ENCODE measurements at regions not wholly inside any gene's neighbourhood (a gene's known extent, or its start where the extent isn't known, plus 50 kb on each side); places are given as distances from the start of the nearest gene placed in this dataset.

DNA sequence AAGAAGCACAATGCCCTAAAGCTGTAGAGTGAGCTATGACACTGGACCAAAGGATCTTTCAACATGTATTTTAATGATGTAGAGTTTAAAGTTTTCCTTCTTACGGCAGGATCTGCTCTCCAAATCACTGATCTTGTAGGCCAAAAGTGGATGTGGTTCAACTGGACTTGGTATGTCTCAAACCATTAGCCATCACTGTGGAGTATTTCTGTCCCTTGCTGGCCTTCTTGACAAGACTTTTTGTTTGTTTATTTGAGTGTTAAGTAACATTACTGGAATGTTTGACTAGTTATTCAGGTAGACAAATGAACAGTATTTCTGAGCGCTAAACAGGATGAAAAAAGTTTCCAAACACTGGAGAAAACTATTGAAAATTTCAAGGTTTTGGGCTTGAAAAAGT is 472.7 kb upstream of the CFAP20DC start:
- H3K27ac Mint-ChIP-seq = no peak overlapping the region
- ATAC-seq = no peak
- no peak overlapping the region for H3K4me3 Mint-ChIP-seq
- 100% methylated on average over 2 of the region's 2 CpGs for WGBS (ENCODE audit: insufficient coverage)
- no peaks in the 10 kb centered on the region for H3K4me1 ChIP-seq (ENCODE audit: control insufficient read depth, insufficient read depth, low read length)
- H3K4me1 Mint-ChIP-seq = no peaks in the 10 kb centered on the region
- H3K9me3 Mint-ChIP-seq = no peaks in the 10 kb centered on the region
- TF ChIP-seq, protein P1, sequence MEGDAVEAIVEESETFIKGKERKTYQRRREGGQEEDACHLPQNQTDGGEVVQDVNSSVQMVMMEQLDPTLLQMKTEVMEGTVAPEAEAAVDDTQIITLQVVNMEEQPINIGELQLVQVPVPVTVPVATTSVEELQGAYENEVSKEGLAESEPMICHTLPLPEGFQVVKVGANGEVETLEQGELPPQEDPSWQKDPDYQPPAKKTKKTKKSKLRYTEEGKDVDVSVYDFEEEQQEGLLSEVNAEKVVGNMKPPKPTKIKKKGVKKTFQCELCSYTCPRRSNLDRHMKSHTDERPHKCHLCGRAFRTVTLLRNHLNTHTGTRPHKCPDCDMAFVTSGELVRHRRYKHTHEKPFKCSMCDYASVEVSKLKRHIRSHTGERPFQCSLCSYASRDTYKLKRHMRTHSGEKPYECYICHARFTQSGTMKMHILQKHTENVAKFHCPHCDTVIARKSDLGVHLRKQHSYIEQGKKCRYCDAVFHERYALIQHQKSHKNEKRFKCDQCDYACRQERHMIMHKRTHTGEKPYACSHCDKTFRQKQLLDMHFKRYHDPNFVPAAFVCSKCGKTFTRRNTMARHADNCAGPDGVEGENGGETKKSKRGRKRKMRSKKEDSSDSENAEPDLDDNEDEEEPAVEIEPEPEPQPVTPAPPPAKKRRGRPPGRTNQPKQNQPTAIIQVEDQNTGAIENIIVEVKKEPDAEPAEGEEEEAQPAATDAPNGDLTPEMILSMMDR (IDR thresholded peaks at IDR 0.05) = no peak
- H3K27ac ChIP-seq (ENCODE audit: low read length) = no peak overlapping the region
- no peak overlapping the region for H3K4me3 ChIP-seq (ENCODE audit: low read length)
- no peak for DNase-seq
- H3K36me3 Mint-ChIP-seq = no peaks in the 10 kb centered on the region
- intact Hi-C loops (cut with micrococcal nuclease) = no loop called here
- no peaks in the 10 kb centered on the region for H3K9me3 ChIP-seq (ENCODE audit: control insufficient read depth, insufficient read depth, low read length)
- H3K27me3 Mint-ChIP-seq (ENCODE audit: low read depth in 2 of 2) = peaks cover 17 to 63% of the 10 kb centered on the region in 2 donors
- H3K36me3 ChIP-seq (ENCODE audit: control insufficient read depth, insufficient read depth, low read length) = no peaks in the 10 kb centered on the region
- no peaks in the 10 kb centered on the region for H3K27me3 ChIP-seq (ENCODE audit: control insufficient read depth, insufficient read depth, low read length)

DNA sequence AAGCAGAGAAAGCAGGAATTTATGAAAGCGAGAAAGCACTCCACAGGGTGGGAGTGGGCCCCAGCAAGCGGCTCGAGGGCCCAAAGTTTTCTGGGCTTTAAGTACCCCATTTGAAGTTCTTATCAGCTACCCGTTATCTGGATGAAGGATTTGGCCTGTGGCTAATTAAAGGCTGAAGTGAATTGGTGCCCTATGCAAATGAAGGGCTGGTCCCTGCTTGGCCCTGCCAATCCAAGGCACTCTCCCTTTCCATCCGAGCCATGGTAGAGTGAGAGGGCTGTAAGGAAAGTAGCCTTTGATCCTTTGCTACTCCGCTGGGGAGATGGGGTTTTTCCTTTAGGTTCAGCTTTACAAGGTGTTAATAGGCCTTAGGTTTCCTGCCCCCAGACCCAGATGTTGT is 469.3 kb upstream of the CFAP20DC start:
- DNase-seq = no peak
- Mint-ChIP-seq H3K4me1 (peaks cover 18 to 20% of the 10 kb centered on the region in 2 donors), H3K27ac (no peak overlapping the region), H3K36me3 (no peaks in the 10 kb centered on the region), H3K27me3 (ENCODE audit: low read depth in 2 of 2) (peaks cover 28 to 66% of the 10 kb centered on the region in 2 donors), H3K9me3 (no peaks in the 10 kb centered on the region), H3K4me3 (no peak overlapping the region)
- Histone ChIP-seq H3K9me3 (ENCODE audit: control insufficient read depth, insufficient read depth, low read length) (no peaks in the 10 kb centered on the region), H3K36me3 (ENCODE audit: control insufficient read depth, insufficient read depth, low read length) (no peaks in the 10 kb centered on the region), H3K4me3 (ENCODE audit: low read length) (no peak overlapping the region), H3K27ac (ENCODE audit: low read length) (no peak overlapping the region), H3K4me1 (ENCODE audit: control insufficient read depth, insufficient read depth, low read length) (peaks cover 3% of the 10 kb centered on the region), H3K27me3 (ENCODE audit: control insufficient read depth, insufficient read depth, low read length) (no peaks in the 10 kb centered on the region)
- no peak for ATAC-seq
- TF ChIP-seq, protein P1 (IDR thresholded peaks at IDR 0.05) = no peak
- 98% methylated on average over 6 of the region's 6 CpGs for WGBS (ENCODE audit: insufficient coverage)
- intact Hi-C loops (cut with micrococcal nuclease) = no loop called here

DNA sequence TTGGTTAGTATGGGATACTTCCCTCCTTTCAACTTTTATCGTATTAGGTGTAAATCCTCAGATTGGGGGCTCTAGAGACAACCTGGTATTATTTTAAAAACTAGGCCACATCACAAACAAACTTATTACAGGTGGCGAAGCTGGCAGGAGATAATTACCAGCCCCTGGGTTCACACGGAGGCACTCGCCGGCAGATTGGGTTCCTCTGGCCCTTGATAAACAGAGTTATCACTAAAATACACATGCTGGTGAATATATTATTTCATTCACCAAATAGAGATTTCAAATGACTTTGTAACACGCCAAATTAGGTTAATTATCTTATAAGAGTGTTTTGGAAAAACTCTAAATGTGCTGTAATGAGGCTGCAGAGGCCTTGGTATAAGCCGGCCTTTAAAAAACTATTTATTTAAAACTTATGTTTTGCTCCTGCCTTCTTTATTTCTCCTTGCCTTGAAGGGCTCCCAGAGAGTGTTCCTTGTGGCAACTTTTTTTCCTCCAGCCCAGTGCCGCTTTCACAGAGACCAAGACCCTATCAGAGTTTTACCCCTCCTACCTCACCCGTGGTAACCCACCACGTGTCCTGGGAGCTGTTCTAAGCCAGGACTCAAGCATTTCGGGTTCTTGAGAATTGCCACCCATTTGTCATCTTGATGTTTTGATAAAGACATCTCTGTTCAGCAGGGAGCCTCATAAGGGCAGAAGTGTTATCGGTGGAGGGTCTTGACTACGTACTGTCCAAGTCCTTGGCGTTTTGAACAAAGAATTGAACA is 468.6 kb upstream of the CFAP20DC start:
- DNase-seq = no peak
- intact Hi-C loops (cut with micrococcal nuclease) = no loop called here
- H3K4me3 Mint-ChIP-seq = no peak overlapping the region
- H3K36me3 ChIP-seq (ENCODE audit: control insufficient read depth, insufficient read depth, low read length) = no peaks in the 10 kb centered on the region
- H3K9me3 ChIP-seq (ENCODE audit: control insufficient read depth, insufficient read depth, low read length) = no peaks in the 10 kb centered on the region
- no peak overlapping the region for H3K27ac ChIP-seq (ENCODE audit: low read length)
- H3K27me3 Mint-ChIP-seq (ENCODE audit: low read depth in 2 of 2) = peaks cover 31 to 63% of the 10 kb centered on the region in 2 donors
- H3K4me1 ChIP-seq (ENCODE audit: control insufficient read depth, insufficient read depth, low read length) = peaks cover 3% of the 10 kb centered on the region
- H3K4me3 ChIP-seq (ENCODE audit: low read length) = no peak overlapping the region
- no peaks in the 10 kb centered on the region for H3K9me3 Mint-ChIP-seq
- TF ChIP-seq, protein P1 (IDR thresholded peaks at IDR 0.05) = no peak
- no peaks in the 10 kb centered on the region for H3K27me3 ChIP-seq (ENCODE audit: control insufficient read depth, insufficient read depth, low read length)
- no peak for ATAC-seq
- no peak overlapping the region for H3K27ac Mint-ChIP-seq
- WGBS (ENCODE audit: insufficient coverage) = 87% methylated on average over 12 of the region's 14 CpGs
- H3K4me1 Mint-ChIP-seq = peaks cover 18 to 20% of the 10 kb centered on the region in 2 donors
- H3K36me3 Mint-ChIP-seq = no peaks in the 10 kb centered on the region

DNA sequence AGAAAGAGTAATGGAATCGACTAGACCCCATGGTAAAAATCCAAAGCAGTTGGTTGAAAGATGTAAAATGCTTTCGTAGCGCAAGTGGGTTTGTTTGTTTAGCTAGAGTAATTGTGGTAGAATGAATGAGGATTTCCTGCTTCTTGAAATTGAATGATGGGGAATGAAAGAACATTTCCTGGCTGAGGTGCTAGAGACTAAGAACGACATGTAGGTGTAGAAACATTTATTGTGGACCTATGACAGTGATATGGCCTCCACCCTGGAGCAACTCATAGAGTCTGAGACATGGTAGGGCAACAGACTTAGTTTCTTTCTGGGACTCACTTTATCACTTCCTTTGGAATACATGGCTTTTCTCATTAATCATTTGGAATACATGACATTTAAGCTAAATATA is 467.6 kb upstream of the CFAP20DC start:
- intact Hi-C loops (cut with micrococcal nuclease) = no loop called here
- 76% methylated on average over 4 of the region's 4 CpGs for WGBS (ENCODE audit: insufficient coverage)

More for the DNA sequence above, 467.6 kb upstream of the CFAP20DC start:
- no peak overlapping the region for H3K4me3 Mint-ChIP-seq
- no peak overlapping the region for H3K27ac Mint-ChIP-seq
- Histone ChIP-seq H3K4me3 (ENCODE audit: low read length) (no peak overlapping the region), H3K27me3 (ENCODE audit: control insufficient read depth, insufficient read depth, low read length) (no peaks in the 10 kb centered on the region), H3K9me3 (ENCODE audit: control insufficient read depth, insufficient read depth, low read length) (no peaks in the 10 kb centered on the region), H3K27ac (ENCODE audit: low read length) (no peak overlapping the region), H3K36me3 (ENCODE audit: control insufficient read depth, insufficient read depth, low read length) (no peaks in the 10 kb centered on the region), H3K4me1 (ENCODE audit: control insufficient read depth, insufficient read depth, low read length) (peaks cover 3% of the 10 kb centered on the region)
- DNase-seq (no peak), ATAC-seq (no peak)
- H3K27me3 Mint-ChIP-seq (ENCODE audit: low read depth in 2 of 2) = peaks cover 36 to 71% of the 10 kb centered on the region in 2 donors
- no peaks in the 10 kb centered on the region for H3K36me3 Mint-ChIP-seq
- H3K9me3 Mint-ChIP-seq = no peaks in the 10 kb centered on the region
- H3K4me1 Mint-ChIP-seq = peaks cover 18 to 20% of the 10 kb centered on the region in 2 donors
- TF ChIP-seq, protein P1 (IDR thresholded peaks at IDR 0.05) = no peak
